NCI-H2196 treated with DMSO at 0.1 percent for 48 hours (cell line): ENCODE measurements at regions not wholly inside any gene's neighbourhood (a gene's known extent, or its start where the extent isn't known, plus 50 kb on each side); places are given as distances from the start of the nearest gene placed in this dataset.
"Not testable (repeated sequence)": the region's sequence is repeated elsewhere in the genome, so short reads cannot be mapped to it uniquely, and the experiment has no call there.

ENCODE experiments used
- DNase-seq: peaks from one replicate; lab custom pipeline; 2025; ENCODE audit not compliant: unreplicated experiment; lab: John Stamatoyannopoulos, UW

DNA sequence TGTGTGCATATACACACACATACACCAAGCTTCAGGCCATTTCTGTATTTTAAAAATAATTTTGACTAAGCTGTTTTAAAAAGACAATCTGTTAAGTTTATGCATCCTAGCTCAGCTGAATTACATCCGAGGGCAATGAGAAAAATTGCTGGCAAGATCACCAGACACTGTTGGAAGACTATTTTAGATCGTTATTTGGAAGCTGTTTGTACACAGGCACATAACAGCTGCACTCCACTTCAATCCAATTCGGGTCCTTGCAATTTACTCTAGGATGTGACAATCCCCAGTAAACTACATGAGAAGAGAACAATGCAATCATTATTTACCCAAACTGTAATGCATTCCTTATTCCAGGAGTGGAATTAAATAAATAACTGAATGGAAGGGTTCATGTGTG lies 79.3 kb upstream of the RASA1 start:
- DNase-seq, result no peak

DNA sequence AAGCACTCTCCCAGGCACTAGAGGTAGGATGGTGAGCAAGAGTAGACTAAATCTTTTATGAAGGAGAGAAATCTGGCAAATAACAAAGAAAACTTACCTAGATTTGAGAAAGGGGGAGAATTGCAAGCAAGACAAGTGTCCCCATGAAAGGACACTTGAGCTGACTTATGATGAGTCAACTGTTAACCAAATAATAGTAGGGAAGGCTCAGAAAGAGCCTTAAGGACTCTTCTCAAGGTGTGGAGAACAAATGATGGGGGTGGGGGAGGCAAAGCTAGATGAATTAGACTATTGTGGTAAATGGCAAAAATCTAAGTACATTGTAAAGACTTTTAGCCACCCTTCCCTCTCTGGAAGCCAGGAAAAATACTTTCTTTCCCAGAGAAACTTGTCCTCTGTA lies 77.6 kb upstream of the RASA1 start:
- DNase-seq, result no peak

DNA sequence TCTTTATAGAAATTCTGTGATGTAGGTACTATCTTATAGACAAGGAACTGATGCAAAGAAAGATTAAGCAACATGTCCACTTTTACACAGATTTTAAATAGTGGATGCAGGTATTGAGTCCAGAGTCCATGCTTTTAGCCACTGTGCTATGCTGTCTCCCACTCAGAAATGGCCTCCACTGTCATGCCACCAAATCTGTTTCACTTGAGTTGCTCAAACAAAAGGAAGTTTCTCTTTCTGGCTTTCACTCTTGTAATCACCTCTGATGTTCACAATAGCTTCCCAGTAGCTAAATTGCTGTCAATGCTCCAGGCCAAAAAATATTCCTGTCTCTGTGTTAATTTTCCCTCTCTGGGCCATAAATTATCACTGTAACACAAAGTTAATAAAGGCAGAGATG lies 77.0 kb upstream of the RASA1 start:
- DNase-seq, result no peak

DNA sequence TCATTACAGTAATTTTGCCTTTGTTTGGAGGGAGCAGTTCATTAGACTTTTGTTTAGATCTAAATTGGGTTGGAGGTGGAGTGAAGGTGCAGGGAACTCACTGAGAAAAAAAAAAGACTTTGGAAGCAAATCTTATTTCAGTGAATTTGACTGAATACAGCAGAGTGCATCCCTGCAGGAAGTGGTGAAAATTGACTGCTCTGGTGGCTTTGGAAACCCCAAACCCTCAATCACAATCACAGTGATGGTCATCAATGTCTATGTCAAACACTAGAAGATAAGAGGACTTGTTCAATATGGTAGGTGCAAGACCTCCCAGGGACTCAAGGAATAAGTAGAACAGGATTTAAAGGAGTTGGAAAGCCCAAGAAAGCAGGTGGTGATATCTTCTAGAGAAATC lies 76.0 kb upstream of the RASA1 start:
- DNase-seq, result no peak

DNA sequence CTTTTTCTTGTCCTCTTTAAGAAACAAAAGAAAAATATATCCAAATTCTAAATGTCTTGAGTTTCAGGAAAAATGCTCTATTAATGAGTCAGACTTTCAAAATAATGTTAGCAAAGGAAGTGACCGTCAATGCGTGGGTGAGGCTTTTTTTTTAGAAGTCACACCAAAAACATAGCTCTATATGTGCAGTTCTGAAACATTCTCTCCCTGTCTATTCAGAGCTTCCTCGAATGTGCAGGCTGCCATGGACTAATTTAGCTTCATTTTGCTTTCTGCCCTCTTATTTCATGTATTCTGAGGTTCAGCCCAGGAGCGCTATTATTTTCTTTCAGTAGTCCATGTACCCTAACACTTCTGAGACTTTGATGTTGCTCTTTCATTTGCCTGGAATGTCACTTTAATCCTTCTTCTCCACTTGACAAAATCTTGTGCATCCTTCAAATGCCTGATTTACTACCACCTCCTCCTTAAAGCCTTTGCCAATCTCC lies 72.5 kb upstream of the RASA1 start:
- DNase-seq, result no peak

DNA sequence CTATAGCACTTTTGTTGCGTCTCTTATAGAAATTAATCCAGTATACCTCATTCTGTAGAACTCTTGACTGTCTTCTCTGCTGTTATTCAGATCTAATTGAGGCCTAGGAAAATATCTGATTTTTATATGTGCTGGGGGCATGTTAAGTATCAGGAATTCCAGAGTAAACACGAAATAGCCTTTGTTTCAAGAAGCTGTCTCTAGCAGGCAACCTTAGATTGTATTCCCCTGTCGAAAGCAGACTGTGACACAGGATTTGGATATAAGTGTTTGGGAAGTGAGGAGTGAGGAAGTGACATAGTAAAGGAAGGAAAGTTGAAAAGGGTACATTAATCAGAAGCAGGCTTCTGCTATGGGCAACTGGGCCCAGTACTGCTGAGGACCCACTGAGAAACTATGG lies 72.1 kb upstream of the RASA1 start:
- DNase-seq, result no peak

DNA sequence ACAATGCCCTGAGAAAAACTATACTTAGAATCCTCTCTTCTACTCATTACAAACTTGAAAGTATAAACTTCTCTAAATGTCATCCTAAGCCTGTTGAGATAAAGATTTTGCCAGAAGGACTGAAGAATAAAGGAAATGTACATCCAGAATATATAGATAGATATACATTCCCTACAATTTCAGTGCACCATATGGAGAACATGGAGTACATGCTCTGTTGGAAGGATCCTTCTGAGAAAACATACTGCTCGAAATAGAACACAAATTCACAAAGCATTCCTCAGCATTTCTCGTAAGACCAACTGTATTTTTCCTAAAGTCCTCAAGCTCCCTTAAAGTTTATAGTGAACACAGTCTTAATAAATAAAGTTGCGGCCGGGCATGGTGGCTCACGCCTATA lies 69.7 kb upstream of the RASA1 start:
- DNase-seq, result no peak

DNA sequence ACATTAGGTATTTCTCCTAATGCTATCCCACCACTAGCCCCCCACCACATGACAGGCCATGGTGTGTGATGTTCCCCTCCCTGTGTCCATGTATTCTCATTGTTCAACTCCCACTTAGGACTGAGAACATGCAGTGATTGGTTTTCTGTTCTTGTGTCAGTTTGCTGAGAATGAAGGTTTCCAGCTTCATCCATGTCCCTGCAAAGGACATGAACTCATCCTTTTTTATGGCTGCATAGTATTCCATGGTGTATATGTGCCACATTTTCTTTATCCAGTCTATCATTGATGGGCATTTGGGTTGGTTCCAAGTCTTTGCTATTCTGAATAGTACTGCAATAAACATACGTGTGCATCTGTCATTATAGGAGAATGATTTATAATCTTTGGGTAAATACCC lies 68.4 kb upstream of the RASA1 start:
- not testable (repeated sequence) for DNase-seq

DNA sequence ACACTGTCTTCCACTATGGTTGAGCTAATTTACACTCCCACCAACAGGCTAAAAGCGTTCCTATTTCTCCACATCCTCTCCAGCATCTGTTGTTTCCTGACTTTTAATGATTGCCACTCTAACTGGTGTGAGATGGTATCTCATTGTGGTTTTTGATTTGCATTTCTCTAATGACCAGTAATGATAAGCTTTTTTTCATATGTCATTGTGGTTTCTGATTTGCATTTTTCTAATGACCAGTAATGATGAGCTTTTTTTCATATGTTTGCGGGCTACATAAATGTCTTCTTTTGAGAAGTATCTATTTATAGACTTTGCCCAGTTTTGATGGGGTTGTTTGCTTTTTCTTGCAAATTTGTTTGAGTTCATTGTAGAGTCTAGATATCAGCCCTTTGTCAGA lies 68.0 kb upstream of the RASA1 start:
- not testable (repeated sequence) for DNase-seq

DNA sequence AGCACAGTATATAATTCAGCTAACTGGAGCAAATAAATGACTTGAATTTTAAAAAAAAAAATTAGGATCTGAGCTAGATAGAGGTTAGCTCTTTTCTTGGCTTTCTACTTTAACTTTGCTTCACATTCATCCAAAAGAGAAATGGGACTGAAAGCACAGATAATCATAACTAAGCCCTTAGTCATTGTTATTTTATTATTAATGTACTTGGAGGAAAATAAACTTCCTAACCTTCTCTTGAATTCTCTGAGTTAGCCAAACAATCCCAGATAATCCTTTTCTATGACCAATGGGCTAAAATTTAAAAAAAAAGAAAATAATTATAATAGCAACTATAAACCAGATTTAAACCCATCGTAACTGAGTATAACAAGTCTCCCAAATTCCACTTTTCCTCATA lies 57.6 kb upstream of the RASA1 start:
- no peak for DNase-seq

DNA sequence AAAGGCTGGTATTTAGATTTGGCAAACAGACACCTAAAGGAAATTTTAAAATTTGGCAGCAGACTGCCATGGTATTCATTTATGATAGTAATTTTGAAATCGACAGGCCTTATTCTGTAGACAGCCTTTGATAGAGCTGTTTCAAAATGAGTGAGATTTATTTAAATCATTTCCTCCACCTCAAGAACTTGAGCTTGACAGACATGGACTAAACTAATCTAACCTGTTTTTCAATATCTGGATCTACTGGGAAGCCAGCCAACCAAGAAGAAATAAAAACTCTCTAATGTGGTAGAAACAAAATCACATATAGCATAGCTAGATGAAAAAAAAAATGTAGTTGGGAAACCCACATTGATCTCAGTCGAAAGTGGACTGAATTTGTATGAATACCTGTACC lies 56.9 kb upstream of the RASA1 start:
- DNase-seq, result no peak

DNA sequence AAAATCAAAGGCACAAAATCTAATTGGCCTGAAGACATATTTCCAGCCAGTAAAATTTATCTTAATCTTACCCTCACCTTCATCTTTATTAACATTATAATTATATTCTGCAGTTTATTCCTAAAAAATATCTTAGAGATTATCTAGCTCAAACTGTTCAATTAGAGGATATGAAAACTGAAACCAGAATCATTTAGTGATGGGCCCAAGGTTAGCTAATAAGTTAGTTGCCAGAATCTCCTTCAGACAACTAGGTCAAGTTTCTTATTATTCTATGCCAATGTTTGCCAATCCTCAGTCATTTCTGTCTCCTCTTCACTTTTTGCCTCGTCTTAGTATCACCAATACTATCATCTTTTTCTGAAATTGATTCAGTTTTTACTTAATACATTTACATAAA lies 56.0 kb upstream of the RASA1 start:
- DNase-seq, result no peak

DNA sequence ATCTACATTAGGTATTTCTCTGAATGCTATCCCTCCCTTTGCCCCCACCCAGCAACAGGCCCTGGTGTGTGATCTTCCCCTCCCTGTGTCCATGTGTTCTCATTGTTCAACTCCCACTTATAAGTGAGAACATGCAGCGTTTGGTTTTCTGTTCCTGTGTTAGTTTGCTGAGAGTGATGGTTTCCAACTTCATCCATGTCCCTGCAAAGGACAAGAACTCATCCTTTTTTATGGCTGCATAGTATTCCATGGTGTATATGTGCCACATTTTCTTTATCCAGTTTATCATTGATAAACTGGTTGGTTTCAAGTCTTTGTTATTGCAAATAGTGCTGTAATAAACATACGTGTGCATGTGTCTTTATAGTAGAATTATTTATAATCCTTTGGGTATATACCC lies 55.5 kb upstream of the RASA1 start:
- DNase-seq, result not testable (repeated sequence)

DNA sequence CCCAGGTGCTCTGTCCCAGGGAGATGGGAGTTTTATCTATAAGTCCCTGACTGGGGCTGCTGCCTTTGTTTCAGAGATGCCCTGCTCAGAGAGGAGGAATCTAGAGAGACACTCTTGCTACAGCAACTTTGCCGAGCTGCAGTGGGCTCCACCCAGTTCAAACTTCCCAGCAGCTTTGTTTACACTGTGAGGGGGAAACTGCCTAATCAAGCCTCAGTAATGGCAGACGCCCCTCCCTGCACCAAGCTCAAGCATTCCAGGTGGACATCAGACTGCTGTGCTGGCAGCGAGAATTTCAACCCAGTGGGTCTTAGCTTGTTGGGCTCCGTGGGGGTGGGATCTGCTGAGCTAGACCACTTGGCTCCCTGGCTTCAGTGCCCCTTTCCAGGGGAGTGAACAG lies 50.2 kb upstream of the RASA1 start:
- DNase-seq, result not testable (repeated sequence)
